ENCODE measurements at regions not wholly inside any gene's neighbourhood (a gene's known extent, or its start where the extent isn't known, plus 50 kb on each side); places are given as distances from the start of the nearest gene placed in this dataset.

DNA sequence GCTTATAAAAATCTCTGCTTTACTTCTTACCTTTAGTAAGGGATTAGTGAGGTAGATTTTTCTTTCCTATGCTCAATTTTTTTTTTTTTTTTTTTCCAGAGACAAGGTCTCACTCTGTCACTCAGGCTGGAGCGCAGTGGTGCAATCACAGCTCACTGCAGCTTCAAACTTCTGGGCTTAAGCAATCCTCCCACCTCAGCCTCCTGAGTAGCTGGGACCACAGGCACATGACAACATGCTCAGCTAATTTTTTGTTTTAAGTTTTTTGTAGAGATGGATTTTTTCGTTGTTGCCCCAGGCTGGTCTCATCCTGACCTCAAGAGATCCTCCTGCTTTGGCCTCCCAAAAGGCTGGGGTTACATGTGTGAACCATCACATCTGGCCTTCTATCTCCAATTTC is 58.9 kb upstream of the RREB1 start:
- no peak overlapping the region for H3K27ac ChIP-seq (ENCODE audit: low read depth in 1 of 2, low read length in 2 of 2)
- peaks cover 4 to 26% (median 8%) of the 10 kb centered on the region in 4 donors for H3K4me1 ChIP-seq (ENCODE audit: control insufficient read depth in 4 of 4, insufficient read depth in 4 of 4, low read length in 3 of 4)
- H3K4me3 ChIP-seq (ENCODE audit: low read depth in 1 of 3, low read length in 3 of 3): no peak overlapping the region
- H3K27me3 ChIP-seq (ENCODE audit: control insufficient read depth in 4 of 4, insufficient read depth in 4 of 4, low read length in 3 of 4): no peaks in the 10 kb centered on the region
- no peaks in the 10 kb centered on the region for H3K9me3 ChIP-seq (ENCODE audit: control insufficient read depth in 4 of 4, low read length in 3 of 4)
- no peak for DNase-seq (ENCODE audit: low spot score)
- no peaks in the 10 kb centered on the region for H3K36me3 ChIP-seq (ENCODE audit: control insufficient read depth in 4 of 4, insufficient read depth in 3 of 4, low read depth in 1 of 4, low read length in 3 of 4)
- 90% methylated on average over 2 of the region's 2 CpGs for WGBS
- H3K9ac ChIP-seq (ENCODE audit: low read depth in 1 of 2, low read length in 2 of 2): no peak overlapping the region
- TF ChIP-seq RXRA (IDR thresholded peaks at IDR 0.05): no peak
- TF ChIP-seq FOXA1 (IDR thresholded peaks at IDR 0.05): no peak
- no peak for TF ChIP-seq ZBTB33 (IDR thresholded peaks at IDR 0.05)
- no peak for TF ChIP-seq CTCF (IDR thresholded peaks at IDR 0.05; ENCODE audit: low read depth, low read length, missing input control)
- no peak for TF ChIP-seq HNF4A (conservative IDR thresholded peaks at IDR 0.05)
- no peak for TF ChIP-seq GABPA (IDR thresholded peaks at IDR 0.05 in 1 of 2, conservative IDR thresholded peaks at IDR 0.05 in 1 of 2)
- no peak for TF ChIP-seq NR2F2 (IDR thresholded peaks at IDR 0.05)
- TF ChIP-seq TAF1 (conservative IDR thresholded peaks at IDR 0.05): no peak
- no peak for TF ChIP-seq MAX (IDR thresholded peaks at IDR 0.05)
- no peak for TF ChIP-seq EGR1 (IDR thresholded peaks at IDR 0.05; ENCODE audit: low read depth in 2 of 2)
- TF ChIP-seq, protein P1, sequence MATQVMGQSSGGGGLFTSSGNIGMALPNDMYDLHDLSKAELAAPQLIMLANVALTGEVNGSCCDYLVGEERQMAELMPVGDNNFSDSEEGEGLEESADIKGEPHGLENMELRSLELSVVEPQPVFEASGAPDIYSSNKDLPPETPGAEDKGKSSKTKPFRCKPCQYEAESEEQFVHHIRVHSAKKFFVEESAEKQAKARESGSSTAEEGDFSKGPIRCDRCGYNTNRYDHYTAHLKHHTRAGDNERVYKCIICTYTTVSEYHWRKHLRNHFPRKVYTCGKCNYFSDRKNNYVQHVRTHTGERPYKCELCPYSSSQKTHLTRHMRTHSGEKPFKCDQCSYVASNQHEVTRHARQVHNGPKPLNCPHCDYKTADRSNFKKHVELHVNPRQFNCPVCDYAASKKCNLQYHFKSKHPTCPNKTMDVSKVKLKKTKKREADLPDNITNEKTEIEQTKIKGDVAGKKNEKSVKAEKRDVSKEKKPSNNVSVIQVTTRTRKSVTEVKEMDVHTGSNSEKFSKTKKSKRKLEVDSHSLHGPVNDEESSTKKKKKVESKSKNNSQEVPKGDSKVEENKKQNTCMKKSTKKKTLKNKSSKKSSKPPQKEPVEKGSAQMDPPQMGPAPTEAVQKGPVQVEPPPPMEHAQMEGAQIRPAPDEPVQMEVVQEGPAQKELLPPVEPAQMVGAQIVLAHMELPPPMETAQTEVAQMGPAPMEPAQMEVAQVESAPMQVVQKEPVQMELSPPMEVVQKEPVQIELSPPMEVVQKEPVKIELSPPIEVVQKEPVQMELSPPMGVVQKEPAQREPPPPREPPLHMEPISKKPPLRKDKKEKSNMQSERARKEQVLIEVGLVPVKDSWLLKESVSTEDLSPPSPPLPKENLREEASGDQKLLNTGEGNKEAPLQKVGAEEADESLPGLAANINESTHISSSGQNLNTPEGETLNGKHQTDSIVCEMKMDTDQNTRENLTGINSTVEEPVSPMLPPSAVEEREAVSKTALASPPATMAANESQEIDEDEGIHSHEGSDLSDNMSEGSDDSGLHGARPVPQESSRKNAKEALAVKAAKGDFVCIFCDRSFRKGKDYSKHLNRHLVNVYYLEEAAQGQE (IDR thresholded peaks at IDR 0.05): no peak

DNA sequence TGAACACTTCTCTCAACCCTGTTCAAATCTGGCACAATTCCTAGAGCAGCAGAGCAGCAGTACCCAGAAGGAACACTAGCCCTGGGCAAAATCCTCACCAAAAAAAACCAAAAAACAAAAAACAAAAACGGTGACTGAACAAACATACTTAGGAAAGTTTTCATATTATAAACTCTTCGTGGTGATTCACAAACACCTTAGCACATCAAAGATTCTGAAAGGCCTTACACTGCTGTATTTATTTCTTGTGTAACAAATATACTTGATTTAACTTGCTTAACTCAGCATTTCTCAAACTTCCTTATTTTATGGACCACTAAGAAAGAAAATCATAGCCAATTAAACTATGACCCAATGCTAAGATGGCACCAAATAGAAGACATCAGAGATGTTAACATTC is 57.8 kb upstream of the RREB1 start:
- DNase-seq (ENCODE audit: low spot score): no peak
- no peak overlapping the region for H3K27ac ChIP-seq (ENCODE audit: low read depth in 1 of 2, low read length in 2 of 2)
- no peaks in the 10 kb centered on the region for H3K27me3 ChIP-seq (ENCODE audit: control insufficient read depth in 4 of 4, insufficient read depth in 4 of 4, low read length in 3 of 4)
- H3K9ac ChIP-seq (ENCODE audit: low read depth in 1 of 2, low read length in 2 of 2): peak overlapping the region in 1 of 2 donors; percentile 23
- peak; percentile 7 for TF ChIP-seq CTCF (IDR thresholded peaks at IDR 0.05; ENCODE audit: low read depth, low read length, missing input control)
- no peak for TF ChIP-seq FOXA2 (IDR thresholded peaks at IDR 0.05)
- peak in 1 of 2 donors; percentile 18 for TF ChIP-seq RAD21 (IDR thresholded peaks at IDR 0.05)
- H3K9me3 ChIP-seq (ENCODE audit: control insufficient read depth in 4 of 4, low read length in 3 of 4): no peaks in the 10 kb centered on the region
- H3K36me3 ChIP-seq (ENCODE audit: control insufficient read depth in 4 of 4, insufficient read depth in 3 of 4, low read depth in 1 of 4, low read length in 3 of 4): no peaks in the 10 kb centered on the region
- WGBS: 45% methylated on average over 2 of the region's 2 CpGs
- H3K4me1 ChIP-seq (ENCODE audit: control insufficient read depth in 4 of 4, insufficient read depth in 4 of 4, low read length in 3 of 4): peaks cover 4 to 22% (median 8%) of the 10 kb centered on the region in 4 donors
- H3K4me3 ChIP-seq (ENCODE audit: low read depth in 1 of 3, low read length in 3 of 3): no peak overlapping the region

Data from liver (tissue), 8 donors.